ENCODE measurements at regions not wholly inside any gene's neighbourhood (a gene's known extent, or its start where the extent isn't known, plus 50 kb on each side); places are given as distances from the start of the nearest gene placed in this dataset.

- TF ChIP-seq CTCF (IDR thresholded peaks at IDR 0.05) (no peak), POLR2A (IDR thresholded peaks at IDR 0.05) (no peak)
Measured at GRCh38 chr18:54765636-54766375, 62.5 kb upstream of the RAB27B start.

All from prostate gland (tissue), 2 donors.